ENCODE measurements at regions not wholly inside any gene's neighbourhood (a gene's known extent, or its start where the extent isn't known, plus 50 kb on each side); places are given as distances from the start of the nearest gene placed in this dataset.

- TF ChIP-seq POLR2A (IDR thresholded peaks at IDR 0.05; ENCODE audit: low read length) (no peak), GATA1 (IDR thresholded peaks at IDR 0.05; ENCODE audit: low read depth, low read length) (no peak)
Observed at GRCh38 chr13:73748404-73748803, 385.8 kb downstream of the KLF12 start.
